IPS-20b (cell line): ENCODE measurements at regions not wholly inside any gene's neighbourhood (a gene's known extent, or its start where the extent isn't known, plus 50 kb on each side); places are given as distances from the start of the nearest gene placed in this dataset.
"Not testable (repeated sequence)": the region's sequence is repeated elsewhere in the genome, so short reads cannot be mapped to it uniquely, and the experiment has no call there.

Experiments used
- H3K27ac ChIP-seq: one replicate; pipeline ENCODE4 v1.5.1; 2013; ENCODE audit warnings: low read length
- H3K27me3 ChIP-seq: 2 replicates; pipeline ENCODE4 v1.6.1; 2013; ENCODE audit warnings: mild to moderate bottlenecking, low read length, inconsistent platforms; ENCODE audit not compliant: insufficient read depth
- H3K36me3 ChIP-seq: 2 replicates; pipeline ENCODE4 v1.6.1; 2013; ENCODE audit warnings: low read depth, mild to moderate bottlenecking, inconsistent platforms, low read length, moderate library complexity; ENCODE audit not compliant: insufficient read depth
- H3K4me1 ChIP-seq: 2 replicates; pipeline ENCODE4 v1.6.1; 2013; ENCODE audit warnings: mild to moderate bottlenecking, control low read depth, inconsistent platforms, low read length, moderate library complexity; ENCODE audit not compliant: insufficient read depth
- H3K4me3 ChIP-seq: 2 replicates; pipeline ENCODE4 v1.5.1; 2013; ENCODE audit warnings: mild to moderate bottlenecking, low read length, inconsistent platforms
- H3K9ac ChIP-seq: 2 replicates; pipeline ENCODE4 v1.6.1; 2013; ENCODE audit warnings: low read depth, mild to moderate bottlenecking, inconsistent platforms, low read length, moderate library complexity
- H3K9me3 ChIP-seq: 2 replicates; pipeline ENCODE4 v1.6.1; 2013; ENCODE audit warnings: mild to moderate bottlenecking, low read depth, low read length, inconsistent platforms; ENCODE audit not compliant: insufficient read depth

- Histone ChIP-seq H3K36me3 (no peaks in the 10 kb centered on the region), H3K9me3 (no peaks in the 10 kb centered on the region), H3K4me1 (peaks cover 3% of the 10 kb centered on the region; the same call in 1 of the 2 replicates), H3K9ac (no peak overlapping the region), H3K27me3 (no peaks in the 10 kb centered on the region), H3K4me3 (no peak overlapping the region), H3K27ac (no peak overlapping the region)
Measured at GRCh38 chr7:121744319-121744718, 128.6 kb upstream of the PTPRZ1 start.

- H3K9me3 ChIP-seq, result no peaks in the 10 kb centered on the region
- H3K27ac ChIP-seq, result no peak overlapping the region
Measured at GRCh38 chr7:121741896-121742295, 131.1 kb upstream of the PTPRZ1 start.

GRCh38 chr7:121739465-121739864, 133.5 kb upstream of the PTPRZ1 start:
- no peak overlapping the region; the same call in 1 of the 2 replicates for H3K9ac ChIP-seq
- no peaks in the 10 kb centered on the region for H3K27me3 ChIP-seq
- no peak overlapping the region for H3K27ac ChIP-seq
- peaks cover 3% of the 10 kb centered on the region; the same call in 1 of the 2 replicates for H3K4me1 ChIP-seq
- H3K9me3 ChIP-seq, result no peaks in the 10 kb centered on the region
- H3K4me3 ChIP-seq, result no peak overlapping the region
- no peaks in the 10 kb centered on the region for H3K36me3 ChIP-seq

More at GRCh38 chr7:121741896-121742295, 131.1 kb upstream of the PTPRZ1 start:
- no peaks in the 10 kb centered on the region for H3K36me3 ChIP-seq
- peaks cover 3% of the 10 kb centered on the region; the same call in 1 of the 2 replicates for H3K4me1 ChIP-seq
- H3K27me3 ChIP-seq, result no peaks in the 10 kb centered on the region
- H3K9ac ChIP-seq, result no peak overlapping the region
- H3K4me3 ChIP-seq, result no peak overlapping the region

GRCh38 chr7:121730869-121731268, 142.1 kb upstream of the PTPRZ1 start:
- Histone ChIP-seq H3K4me1 (no peaks in the 10 kb centered on the region), H3K4me3 (no peak overlapping the region), H3K27ac (no peak overlapping the region), H3K36me3 (no peaks in the 10 kb centered on the region), H3K9ac (no peak overlapping the region), H3K9me3 (peaks cover 18% of the 10 kb centered on the region; the same call in 1 of the 2 replicates), H3K27me3 (no peaks in the 10 kb centered on the region)

DNA sequence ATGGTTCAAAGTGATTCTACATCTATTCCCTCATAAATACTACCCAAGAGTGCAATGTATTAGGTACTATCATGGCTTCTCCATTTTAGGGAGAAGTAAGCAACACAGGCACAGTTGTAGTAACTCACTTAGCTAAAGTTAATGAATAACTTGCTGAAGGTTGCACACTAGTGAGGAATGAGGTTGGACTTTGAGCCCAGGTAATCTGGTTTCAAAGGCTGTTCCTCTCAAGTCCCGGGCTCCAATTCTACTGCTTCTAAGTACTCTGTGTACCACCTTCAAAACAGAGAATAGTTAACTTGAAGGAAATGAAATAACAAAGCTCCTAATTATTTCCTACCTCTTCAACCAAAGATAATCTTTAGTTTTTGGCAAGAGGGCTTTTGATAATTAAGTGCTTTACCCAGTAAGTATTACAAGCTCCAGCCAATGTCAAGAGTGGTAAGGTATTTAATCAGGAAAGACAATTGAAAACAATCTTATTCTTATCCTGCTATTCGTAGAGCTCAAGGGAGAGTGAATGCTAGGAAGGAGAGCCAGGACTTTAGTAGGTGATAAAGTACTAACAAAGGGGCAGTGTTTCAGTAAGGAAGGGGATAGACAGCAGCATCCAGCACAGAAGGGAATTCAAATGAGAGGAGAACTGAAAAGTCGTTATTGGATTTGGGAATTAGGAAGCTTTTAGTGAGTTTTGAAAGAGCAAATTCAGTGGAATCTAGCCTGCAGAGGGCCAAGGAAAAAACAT, 158.2 kb upstream of the PTPRZ1 start:
- H3K27me3 ChIP-seq, result no peaks in the 10 kb centered on the region
- H3K9ac ChIP-seq, result no peak overlapping the region
- H3K4me3 ChIP-seq, result no peak overlapping the region
- H3K27ac ChIP-seq, result no peak overlapping the region
- peaks cover 7% of the 10 kb centered on the region; the same call in 1 of the 2 replicates for H3K4me1 ChIP-seq
- H3K36me3 ChIP-seq, result no peaks in the 10 kb centered on the region
- H3K9me3 ChIP-seq, result no peaks in the 10 kb centered on the region

DNA sequence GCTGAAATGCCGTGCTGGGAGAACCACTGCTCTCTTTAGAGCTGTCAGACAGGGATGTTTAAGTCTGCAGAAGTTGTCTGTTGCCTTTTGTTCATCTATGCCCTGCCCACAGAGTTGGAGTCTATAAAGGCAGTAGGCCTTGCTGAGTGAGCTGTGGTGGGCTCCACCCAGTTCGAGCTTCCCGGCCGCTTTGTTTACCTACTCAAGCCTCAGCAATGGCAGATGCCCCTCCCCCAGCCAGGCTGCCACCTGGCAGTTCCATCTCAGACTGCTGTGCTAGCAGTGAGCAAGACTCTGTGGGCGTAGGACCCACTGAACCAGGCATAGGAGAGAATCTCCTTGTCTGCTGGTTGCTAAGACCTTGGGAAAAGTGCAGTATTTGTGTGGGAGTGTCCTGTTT, 160.0 kb upstream of the PTPRZ1 start:
- not testable (repeated sequence) for H3K27me3 ChIP-seq, H3K27ac ChIP-seq, H3K9me3 ChIP-seq, H3K4me1 ChIP-seq, H3K36me3 ChIP-seq, H3K9ac ChIP-seq
- H3K4me3 ChIP-seq, result 0 out of 2 replicates have a peak overlapping the region, but pooled peaks have one; percentile 30

- Histone ChIP-seq H3K4me3 (no peak overlapping the region), H3K36me3 (no peaks in the 10 kb centered on the region), H3K9me3 (no peaks in the 10 kb centered on the region), H3K27me3 (no peaks in the 10 kb centered on the region), H3K27ac (no peak overlapping the region), H3K4me1 (no peaks in the 10 kb centered on the region), H3K9ac (no peak overlapping the region)
Measured at GRCh38 chr7:121697731-121698316, 175.1 kb upstream of the PTPRZ1 start.

GRCh38 chr7:121696954-121697353, 176.0 kb upstream of the PTPRZ1 start:
- H3K9me3 ChIP-seq, result no peaks in the 10 kb centered on the region
- no peak overlapping the region for H3K27ac ChIP-seq
- no peaks in the 10 kb centered on the region for H3K36me3 ChIP-seq
- H3K4me3 ChIP-seq, result no peak overlapping the region
- H3K9ac ChIP-seq, result no peak overlapping the region
- H3K4me1 ChIP-seq, result no peaks in the 10 kb centered on the region
- H3K27me3 ChIP-seq, result no peaks in the 10 kb centered on the region

GRCh38 chr7:121689749-121690148, 183.2 kb upstream of the PTPRZ1 start:
- no peak overlapping the region for H3K9ac ChIP-seq
- no peaks in the 10 kb centered on the region for H3K27me3 ChIP-seq
- H3K9me3 ChIP-seq, result no peaks in the 10 kb centered on the region
- H3K36me3 ChIP-seq, result no peaks in the 10 kb centered on the region
- no peaks in the 10 kb centered on the region for H3K4me1 ChIP-seq
- H3K4me3 ChIP-seq, result no peak overlapping the region
- H3K27ac ChIP-seq, result no peak overlapping the region

GRCh38 chr7:121681700-121682099, 191.3 kb upstream of the PTPRZ1 start:
- Histone ChIP-seq H3K4me1 (no peaks in the 10 kb centered on the region; the same call in 1 of the 2 replicates), H3K27ac (no peak overlapping the region), H3K27me3 (no peaks in the 10 kb centered on the region), H3K4me3 (no peak overlapping the region), H3K9me3 (no peaks in the 10 kb centered on the region), H3K9ac (no peak overlapping the region), H3K36me3 (no peaks in the 10 kb centered on the region)

GRCh38 chr7:121676168-121676567, 196.8 kb upstream of the PTPRZ1 start:
- Histone ChIP-seq H3K4me3 (no peak overlapping the region), H3K9me3 (no peaks in the 10 kb centered on the region), H3K27ac (no peak overlapping the region), H3K36me3 (no peaks in the 10 kb centered on the region), H3K4me1 (no peaks in the 10 kb centered on the region; the same call in 1 of the 2 replicates), H3K27me3 (no peaks in the 10 kb centered on the region), H3K9ac (no peak overlapping the region)

DNA sequence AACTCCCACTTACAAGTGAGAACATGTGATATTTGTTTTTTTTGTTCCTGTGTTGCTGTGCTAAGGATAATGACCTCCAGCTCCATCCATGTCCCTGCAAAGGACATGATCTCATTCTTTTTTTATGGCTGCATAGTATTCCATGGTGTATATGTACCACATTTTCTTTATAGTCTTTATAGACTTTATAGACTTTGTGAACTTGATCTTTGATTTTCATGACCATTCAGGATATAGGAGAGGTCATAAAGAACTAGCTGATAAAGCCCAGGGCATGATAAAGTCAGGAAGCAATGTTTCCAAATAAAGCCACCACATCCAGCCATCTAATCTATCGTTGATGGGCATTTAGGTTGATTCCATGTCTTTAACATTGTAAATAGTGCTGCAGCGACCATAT, 198.5 kb upstream of the PTPRZ1 start:
- H3K4me1 ChIP-seq, H3K27ac ChIP-seq, H3K36me3 ChIP-seq, H3K27me3 ChIP-seq, H3K9me3 ChIP-seq, H3K4me3 ChIP-seq, H3K9ac ChIP-seq: not testable (repeated sequence)
